ENCODE measurements at regions not wholly inside any gene's neighbourhood (a gene's known extent, or its start where the extent isn't known, plus 50 kb on each side); places are given as distances from the start of the nearest gene placed in this dataset.

- no peak overlapping the region for H3K4me3 ChIP-seq
- DNase-seq (ENCODE audit: low read depth in 1 of 2, low spot score in 1 of 2) (no peak), FAIRE-seq (no peak), ATAC-seq (no peak)
- POLR2A ChIA-PET, result no interaction called here
- no peak overlapping the region for H3K4me2 ChIP-seq
- 9% methylated on average over 2 of the region's 2 CpGs for WGBS (ENCODE audit: missing lambda C conversion rate)
- H3K27ac ChIP-seq, result no peak overlapping the region
- CTCF ChIA-PET, result no interaction called here
- no peaks in the 10 kb centered on the region for H3K9me3 ChIP-seq
- H3K4me1 ChIP-seq, result no peaks in the 10 kb centered on the region
- TF ChIP-seq USF2 (IDR thresholded peaks at IDR 0.05) (no peak), FOSL2 (IDR thresholded peaks at IDR 0.05) (no peak), FOSL2 (CRISPR knock-in tag; IDR thresholded peaks at IDR 0.05) (no peak), TFCP2L1 (CRISPR knock-in tag; IDR thresholded peaks at IDR 0.05) (no peak), ELK1 (IDR thresholded peaks at IDR 0.05; ENCODE audit: low read depth, low read length) (no peak), FOXS1 (CRISPR knock-in tag; IDR thresholded peaks at IDR 0.05) (no peak), RFX5 (IDR thresholded peaks at IDR 0.05) (no peak), HOXB5 (CRISPR knock-in tag; IDR thresholded peaks at IDR 0.05) (no peak), EHMT2 (IDR thresholded peaks at IDR 0.05; ENCODE audit: low read depth) (no peak), NPAS2 (CRISPR knock-in tag; IDR thresholded peaks at IDR 0.05; ENCODE audit: borderline replicate concordance) (no peak), MYC (IDR thresholded peaks at IDR 0.05; ENCODE audit: borderline replicate concordance, low read length) (no peak), CHD4 (IDR thresholded peaks at IDR 0.05; ENCODE audit: borderline replicate concordance) (no peak), JUNB (IDR thresholded peaks at IDR 0.05) (no peak), POLR2A (IDR thresholded peaks at IDR 0.05; ENCODE audit: low read length) (no peak), RNF2 (IDR thresholded peaks at IDR 0.05; ENCODE audit: borderline replicate concordance, low read depth) (no peak), CTCF (IDR thresholded peaks at IDR 0.05) (no peak), ZC3H11A (IDR thresholded peaks at IDR 0.05) (no peak), MAZ (IDR thresholded peaks at IDR 0.05; ENCODE audit: borderline replicate concordance, low read depth, low read length) (no peak), HEYL (CRISPR knock-in tag; IDR thresholded peaks at IDR 0.05) (no peak)
Observed at GRCh38 chr3:167091226-167091625, 288.9 kb downstream of the ZBBX start.

GRCh38 chr3:167084545-167084944 is 295.6 kb downstream of the ZBBX start:
- DNase-seq (ENCODE audit: low read depth in 1 of 2, low spot score in 1 of 2) (no peak), FAIRE-seq (no peak), ATAC-seq (no peak)
- WGBS (ENCODE audit: missing lambda C conversion rate), result 25% methylated on average over 2 of the region's 2 CpGs
- no peaks in the 10 kb centered on the region for H3K9me3 ChIP-seq
- POLR2A ChIA-PET, result no interaction called here
- no peak overlapping the region for H3K27ac ChIP-seq
- TF ChIP-seq RCOR1 (IDR thresholded peaks at IDR 0.05; ENCODE audit: low read depth, low read length), result no peak
- TF ChIP-seq KDM1A (IDR thresholded peaks at IDR 0.05; ENCODE audit: low read depth), result no peak
- no peak for TF ChIP-seq ZNF302 (CRISPR knock-in tag; IDR thresholded peaks at IDR 0.05)
- no peak for TF ChIP-seq MYC (IDR thresholded peaks at IDR 0.05; ENCODE audit: borderline replicate concordance, low read length)
- no peak for TF ChIP-seq NR3C1 (IDR thresholded peaks at IDR 0.05)
- TF ChIP-seq EHF (CRISPR knock-in tag; IDR thresholded peaks at IDR 0.05), result no peak
- no peak for TF ChIP-seq ATOH8 (CRISPR knock-in tag; IDR thresholded peaks at IDR 0.05; ENCODE audit: low read depth)
- no peak for TF ChIP-seq ELK1 (IDR thresholded peaks at IDR 0.05; ENCODE audit: low read depth, low read length)
- CTCF ChIA-PET, result no interaction called here
- no peak overlapping the region for H3K4me2 ChIP-seq
- H3K4me1 ChIP-seq, result no peaks in the 10 kb centered on the region
- H3K4me3 ChIP-seq, result no peak overlapping the region
